ENCODE measurements at regions not wholly inside any gene's neighbourhood (a gene's known extent, or its start where the extent isn't known, plus 50 kb on each side); places are given as distances from the start of the nearest gene placed in this dataset.

- TF ChIP-seq CHD7 (IDR thresholded peaks at IDR 0.05; ENCODE audit: insufficient replicate concordance, low read length) = no peak
- TF ChIP-seq SIX5 (IDR thresholded peaks at IDR 0.05; ENCODE audit: low read depth, low read length) = no peak
- no peak for TF ChIP-seq RXRA (IDR thresholded peaks at IDR 0.05; ENCODE audit: insufficient read depth, low read depth, low read length)
- TF ChIP-seq KDM5A (IDR thresholded peaks at IDR 0.05; ENCODE audit: low read length) = no peak
- TF ChIP-seq HDAC2 (IDR thresholded peaks at IDR 0.05; ENCODE audit: borderline replicate concordance in 1 of 2, low read depth in 2 of 2, low read length in 2 of 2) = no peak
- no peak for TF ChIP-seq E2F6 (IDR thresholded peaks at IDR 0.05)
- TF ChIP-seq TAF1 (IDR thresholded peaks at IDR 0.05; ENCODE audit: low read depth, low read length) = no peak
- no peak for TF ChIP-seq TEAD4 (IDR thresholded peaks at IDR 0.05; ENCODE audit: low read depth, low read length)
- TF ChIP-seq KDM1A (IDR thresholded peaks at IDR 0.05; ENCODE audit: borderline replicate concordance, low read length) = no peak
- TF ChIP-seq KDM4A (IDR thresholded peaks at IDR 0.05; ENCODE audit: low read depth, low read length, severe bottlenecking) = no peak
- TF ChIP-seq JUND (IDR thresholded peaks at IDR 0.05; ENCODE audit: low read length) = no peak
Measured at GRCh38 chr9:88828492-88828974, 162.7 kb upstream of the S1PR3 start (continued).

Measured in H1 (cell line).